NB4 (cell line): ENCODE measurements at regions not wholly inside any gene's neighbourhood (a gene's known extent, or its start where the extent isn't known, plus 50 kb on each side); places are given as distances from the start of the nearest gene placed in this dataset.

Experiments
- DNase-seq: peaks from one replicate; pipeline ENCODE4 v3.0.0; 2010; ENCODE audit warnings: low read depth
- H3K4me3 ChIP-seq: one replicate; pipeline ENCODE4 v1.5.1; 2011; ENCODE audit warnings: mild to moderate bottlenecking, low read depth, low read length, moderate library complexity
- MYC ChIP-seq: IDR thresholded peaks from 2 replicates; pipeline ENCODE4 v1.6.1; 2011; ENCODE audit warnings: low read depth, low read length
- POLR2A ChIP-seq: IDR thresholded peaks from 2 replicates; pipeline ENCODE4 v1.6.1; 2011; ENCODE audit warnings: mild to moderate bottlenecking; ENCODE audit not compliant: insufficient read length; ENCODE audit errors: extremely low read depth
- TF ChIP-seq, protein P1 (sequence below): IDR thresholded peaks from one replicate; pipeline ENCODE4 v1.5.1; 2012; ENCODE audit warnings: low read depth, low read length
- TF ChIP-seq, protein P2 (sequence below): IDR thresholded peaks from 2 replicates; pipeline ENCODE4 v1.6.1; 2011; ENCODE audit warnings: low read depth, low read length

DNA sequence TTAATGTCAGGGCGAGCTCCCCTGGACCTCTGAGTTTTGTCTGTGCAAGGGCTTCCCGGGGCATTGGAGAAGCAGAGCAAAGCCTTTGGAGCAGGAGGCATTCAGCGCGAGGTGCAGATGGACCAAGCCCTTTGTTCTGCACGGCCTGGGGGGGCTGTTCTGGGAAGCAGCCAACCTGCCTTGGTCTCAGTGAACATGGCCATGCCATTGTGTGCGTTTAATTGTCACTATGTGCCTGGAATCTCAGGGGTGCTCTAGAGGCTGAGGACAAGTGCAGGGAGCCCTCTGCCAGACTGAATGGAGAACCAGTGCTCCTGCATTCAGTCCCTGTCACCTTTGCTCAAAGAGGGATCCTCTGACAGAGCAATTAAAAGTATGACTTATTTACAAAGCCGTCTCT lies 329.4 kb downstream of the IRX1 start:
- DNase-seq, result no peak
- no peak overlapping the region for H3K4me3 ChIP-seq
- TF ChIP-seq MYC (no peak), POLR2A (no peak)
- TF ChIP-seq, protein P1, sequence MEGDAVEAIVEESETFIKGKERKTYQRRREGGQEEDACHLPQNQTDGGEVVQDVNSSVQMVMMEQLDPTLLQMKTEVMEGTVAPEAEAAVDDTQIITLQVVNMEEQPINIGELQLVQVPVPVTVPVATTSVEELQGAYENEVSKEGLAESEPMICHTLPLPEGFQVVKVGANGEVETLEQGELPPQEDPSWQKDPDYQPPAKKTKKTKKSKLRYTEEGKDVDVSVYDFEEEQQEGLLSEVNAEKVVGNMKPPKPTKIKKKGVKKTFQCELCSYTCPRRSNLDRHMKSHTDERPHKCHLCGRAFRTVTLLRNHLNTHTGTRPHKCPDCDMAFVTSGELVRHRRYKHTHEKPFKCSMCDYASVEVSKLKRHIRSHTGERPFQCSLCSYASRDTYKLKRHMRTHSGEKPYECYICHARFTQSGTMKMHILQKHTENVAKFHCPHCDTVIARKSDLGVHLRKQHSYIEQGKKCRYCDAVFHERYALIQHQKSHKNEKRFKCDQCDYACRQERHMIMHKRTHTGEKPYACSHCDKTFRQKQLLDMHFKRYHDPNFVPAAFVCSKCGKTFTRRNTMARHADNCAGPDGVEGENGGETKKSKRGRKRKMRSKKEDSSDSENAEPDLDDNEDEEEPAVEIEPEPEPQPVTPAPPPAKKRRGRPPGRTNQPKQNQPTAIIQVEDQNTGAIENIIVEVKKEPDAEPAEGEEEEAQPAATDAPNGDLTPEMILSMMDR, result no peak
- TF ChIP-seq, protein P2, sequence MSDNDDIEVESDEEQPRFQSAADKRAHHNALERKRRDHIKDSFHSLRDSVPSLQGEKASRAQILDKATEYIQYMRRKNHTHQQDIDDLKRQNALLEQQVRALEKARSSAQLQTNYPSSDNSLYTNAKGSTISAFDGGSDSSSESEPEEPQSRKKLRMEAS, result no peak

DNA sequence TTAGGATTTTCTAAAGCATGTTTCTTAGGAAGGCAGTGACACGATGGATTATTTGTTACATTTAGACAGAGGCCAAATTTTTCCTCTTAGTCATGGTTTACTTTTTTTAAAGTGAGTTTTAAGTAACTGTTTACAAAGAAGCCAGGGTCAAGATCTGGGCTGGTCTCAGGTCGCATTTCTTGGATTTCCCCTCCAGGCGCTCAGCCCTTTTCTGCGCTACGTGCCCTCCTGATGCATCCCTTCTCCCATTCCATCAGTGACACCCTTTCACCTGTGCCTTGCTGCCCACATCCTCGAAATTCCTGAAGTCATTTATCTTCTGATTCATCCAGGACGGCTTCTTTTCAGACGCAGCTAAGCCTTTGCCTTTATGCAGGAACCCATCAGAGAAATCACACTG lies 330.3 kb downstream of the IRX1 start:
- TF ChIP-seq, protein P1, result no peak
- TF ChIP-seq, protein P2, result no peak
- TF ChIP-seq MYC, result no peak
- TF ChIP-seq POLR2A, result no peak
- H3K4me3 ChIP-seq, result no peak overlapping the region
- no peak for DNase-seq

DNA sequence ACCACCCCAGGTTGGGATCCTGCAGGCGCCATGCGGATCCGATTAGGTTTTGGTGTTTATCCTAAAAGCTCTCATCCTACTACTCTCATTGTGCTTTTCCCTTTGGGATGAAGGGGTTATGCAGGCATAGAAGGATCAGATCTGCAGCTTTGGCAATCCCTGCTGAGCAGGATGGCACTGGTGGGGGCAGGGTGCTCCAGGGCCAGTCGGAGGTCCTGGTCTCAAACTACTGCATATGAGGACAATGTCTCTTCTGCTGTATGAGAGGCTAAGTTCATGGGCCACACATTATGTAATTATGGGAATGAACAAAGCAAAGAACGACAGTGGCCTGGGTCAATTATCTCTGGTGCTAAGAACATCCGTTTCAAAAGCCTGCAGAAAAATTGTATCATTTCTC lies 334.2 kb downstream of the IRX1 start:
- DNase-seq, result no peak
- no peak overlapping the region for H3K4me3 ChIP-seq
- no peak for TF ChIP-seq POLR2A
- TF ChIP-seq, protein P1, result no peak
- no peak for TF ChIP-seq MYC
- TF ChIP-seq, protein P2, result no peak

DNA sequence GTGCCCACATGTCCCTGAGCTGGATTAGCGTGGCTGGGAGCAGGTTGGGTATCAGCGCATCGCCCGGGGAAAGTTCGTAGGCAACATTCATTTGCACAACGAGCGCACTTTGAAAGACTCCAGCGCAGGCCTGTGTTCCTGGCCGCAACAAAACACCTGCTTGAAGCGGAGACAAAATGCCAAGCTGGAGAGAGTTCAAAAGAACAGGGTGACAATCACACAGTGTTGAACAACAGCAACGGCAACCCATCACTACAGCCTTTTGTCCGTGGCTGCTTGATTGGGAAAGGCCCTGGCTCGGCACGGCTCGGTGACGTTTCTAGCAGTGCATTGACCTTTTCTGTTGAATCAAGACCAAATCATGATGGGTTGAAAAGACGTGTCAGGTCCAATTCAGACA lies 336.3 kb downstream of the IRX1 start:
- no peak overlapping the region for H3K4me3 ChIP-seq
- no peak for DNase-seq
- TF ChIP-seq, protein P1, result no peak
- no peak for TF ChIP-seq POLR2A
- TF ChIP-seq, protein P2, result no peak
- no peak for TF ChIP-seq MYC

DNA sequence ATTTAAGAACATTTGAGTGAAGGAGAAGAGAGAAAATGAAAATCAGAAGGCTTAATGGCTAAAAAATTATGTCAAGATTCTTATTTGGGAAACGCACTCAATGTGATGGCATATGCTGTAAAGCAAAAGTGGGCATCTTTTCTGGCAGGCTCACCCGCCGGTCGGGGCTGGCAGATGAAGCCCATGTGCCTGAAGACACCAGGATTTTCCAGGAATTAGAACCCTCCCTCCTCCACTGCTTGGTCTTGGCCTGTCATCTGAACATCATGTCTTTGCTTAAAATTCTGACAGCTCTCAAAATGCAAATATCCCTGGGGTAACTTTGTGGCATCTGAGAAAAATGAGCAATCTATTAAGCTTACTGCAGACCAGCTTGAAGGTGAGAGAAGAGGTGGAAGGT lies 337.9 kb downstream of the IRX1 start:
- H3K4me3 ChIP-seq, result no peak overlapping the region
- DNase-seq, result no peak
- TF ChIP-seq, protein P2, result no peak
- TF ChIP-seq POLR2A, result no peak
- no peak for TF ChIP-seq MYC
- TF ChIP-seq, protein P1, result no peak

DNA sequence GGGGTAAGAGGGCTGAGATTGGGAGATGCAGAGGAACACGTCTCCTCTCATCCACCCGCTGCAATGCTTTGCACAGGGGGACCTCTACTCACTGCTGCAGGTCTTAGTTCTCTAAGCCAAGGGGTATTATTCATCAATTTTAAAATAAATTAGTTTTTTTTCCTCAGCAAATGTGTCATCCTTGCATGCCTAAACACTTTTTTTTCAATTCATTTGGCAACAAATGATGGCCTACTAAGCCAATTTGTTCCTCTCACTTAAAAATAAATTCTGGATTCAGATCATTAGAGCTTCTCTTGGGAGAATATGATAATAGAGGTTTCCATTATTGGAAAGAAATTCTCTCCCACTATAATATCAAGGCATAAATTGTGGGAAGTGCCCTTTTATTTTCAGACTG lies 338.3 kb downstream of the IRX1 start:
- no peak for DNase-seq
- H3K4me3 ChIP-seq, result no peak overlapping the region
- TF ChIP-seq, protein P1, result no peak
- TF ChIP-seq POLR2A, result no peak
- TF ChIP-seq, protein P2, result no peak
- no peak for TF ChIP-seq MYC
